Nephron (organoid): ENCODE measurements at regions not wholly inside any gene's neighbourhood (a gene's known extent, or its start where the extent isn't known, plus 50 kb on each side); places are given as distances from the start of the nearest gene placed in this dataset.

Source experiments
- H3K27ac Mint-ChIP-seq, 3 experiments: 2 replicates each; pipeline ENCODE4 v1.8.0; 2020; ENCODE audit warnings: mixed read lengths in 3 of 3, mild to moderate bottlenecking in 2 of 3, moderate library complexity in 1 of 3
- H3K27me3 Mint-ChIP-seq: 2 replicates; pipeline ENCODE4 v1.8.0; 2021; ENCODE audit warnings: low read depth, mild to moderate bottlenecking, moderate library complexity, mixed read lengths
- H3K36me3 Mint-ChIP-seq: 2 replicates; pipeline ENCODE4 v1.8.0; 2020; ENCODE audit warnings: low read depth, mixed read lengths
- H3K4me1 Mint-ChIP-seq: 2 replicates; pipeline ENCODE4 v1.8.0; 2020; ENCODE audit warnings: mixed read lengths
- H3K4me3 Mint-ChIP-seq, 3 experiments: 2 replicates each; pipeline ENCODE4 v1.8.0; 2020; ENCODE audit warnings: mild to moderate bottlenecking in 3 of 3, mixed read lengths in 3 of 3, moderate library complexity in 2 of 3
- H3K9me3 Mint-ChIP-seq: 2 replicates; pipeline ENCODE4 v1.8.0; 2020; ENCODE audit warnings: mixed read lengths
- CTCF ChIP-seq, 3 experiments: fragments of 200-600 bp; sonication (generic); IDR thresholded peaks; one replicate each; pipeline ENCODE4 v1.5.0; 2021; ENCODE audit warnings: antibody characterized with exemption in 3 of 3; ENCODE audit not compliant: unreplicated experiment in 3 of 3

- Mint-ChIP-seq H3K27me3 (peaks cover 4% of the 10 kb centered on the region), H3K4me1 (peaks cover 45% of the 10 kb centered on the region), H3K4me3 (no peak overlapping the region), H3K36me3 (no peaks in the 10 kb centered on the region), H3K9me3 (no peaks in the 10 kb centered on the region), H3K27ac (no peak overlapping the region)
- no peak for TF ChIP-seq CTCF (IDR thresholded peaks at IDR 0.05; ENCODE audit: unreplicated experiment in 3 of 3)
Measured at GRCh38 chr2:216925006-216925405, 65.1 kb upstream of the TNP1 start.

GRCh38 chr2:216923706-216924105, 63.8 kb upstream of the TNP1 start:
- no peak overlapping the region for H3K27ac Mint-ChIP-seq
- H3K9me3 Mint-ChIP-seq = no peaks in the 10 kb centered on the region
- TF ChIP-seq CTCF (IDR thresholded peaks at IDR 0.05; ENCODE audit: unreplicated experiment in 3 of 3) = no peak
- H3K27me3 Mint-ChIP-seq = no peaks in the 10 kb centered on the region
- no peaks in the 10 kb centered on the region for H3K36me3 Mint-ChIP-seq
- peaks cover 45% of the 10 kb centered on the region for H3K4me1 Mint-ChIP-seq
- no peak overlapping the region for H3K4me3 Mint-ChIP-seq

GRCh38 chr2:216922175-216922780, 62.4 kb upstream of the TNP1 start:
- peaks cover 56% of the 10 kb centered on the region for H3K4me1 Mint-ChIP-seq
- no peak overlapping the region for H3K4me3 Mint-ChIP-seq
- H3K27me3 Mint-ChIP-seq = no peaks in the 10 kb centered on the region
- no peak for TF ChIP-seq CTCF (IDR thresholded peaks at IDR 0.05; ENCODE audit: unreplicated experiment in 3 of 3)
- H3K9me3 Mint-ChIP-seq = no peaks in the 10 kb centered on the region
- H3K27ac Mint-ChIP-seq = peak overlapping the region in 2 of 3 experiments; percentile 15 to 58
- no peaks in the 10 kb centered on the region for H3K36me3 Mint-ChIP-seq

GRCh38 chr2:216920937-216921456, 61.1 kb upstream of the TNP1 start:
- Mint-ChIP-seq H3K4me3 (no peak overlapping the region), H3K9me3 (no peaks in the 10 kb centered on the region), H3K27me3 (no peaks in the 10 kb centered on the region), H3K4me1 (peaks cover 54% of the 10 kb centered on the region), H3K27ac (peak overlapping the region in 2 of 3 experiments; percentile 56 to 73), H3K36me3 (no peaks in the 10 kb centered on the region)
- no peak for TF ChIP-seq CTCF (IDR thresholded peaks at IDR 0.05; ENCODE audit: unreplicated experiment in 3 of 3)

- H3K36me3 Mint-ChIP-seq = no peaks in the 10 kb centered on the region
- H3K4me3 Mint-ChIP-seq = no peak overlapping the region
- no peaks in the 10 kb centered on the region for H3K27me3 Mint-ChIP-seq
- H3K9me3 Mint-ChIP-seq = no peaks in the 10 kb centered on the region
- peak overlapping the region in 2 of 3 experiments; percentile 56 to 73 for H3K27ac Mint-ChIP-seq
- H3K4me1 Mint-ChIP-seq = peaks cover 55% of the 10 kb centered on the region
- no peak for TF ChIP-seq CTCF (IDR thresholded peaks at IDR 0.05; ENCODE audit: unreplicated experiment in 3 of 3)
Measured at GRCh38 chr2:216920143-216920876, 60.4 kb upstream of the TNP1 start.
